MM.1S (cell line): ENCODE measurements at regions not wholly inside any gene's neighbourhood (a gene's known extent, or its start where the extent isn't known, plus 50 kb on each side); places are given as distances from the start of the nearest gene placed in this dataset.

Experiments used
- CTCF ChIP-seq: fragments of 300-600 bp; sonication (generic); IDR thresholded peaks from 2 replicates; pipeline ENCODE4 v1.5.1; 2016; ENCODE audit warnings: antibody characterized with exemption, low read length, mixed read lengths
- EZH2 ChIP-seq: fragments of 300-600 bp; sonication (generic); optimal IDR thresholded peaks from 2 replicates; pipeline ENCODE3; 2017; ENCODE audit warnings: low read depth, mild to moderate bottlenecking, antibody characterized with exemption, low read length, mixed read lengths
- EZH2phosphoT487 ChIP-seq: fragments of 300-600 bp; sonication (generic); IDR thresholded peaks from 2 replicates; pipeline ENCODE4 v1.6.1; 2018; ENCODE audit warnings: antibody characterized with exemption, low read length

- TF ChIP-seq CTCF, result no peak
- TF ChIP-seq EZH2, result no peak
- TF ChIP-seq EZH2phosphoT487, result no peak
Measured at GRCh38 chr10:109159351-109159750, 764.0 kb downstream of the XPNPEP1 start.
